Activated T-cell treated with anti-CD3 and anti-CD28 coated beads, Interleukin-2, amount 50 U/mL, for 24 hours (primary cell): ENCODE measurements at regions not wholly inside any gene's neighbourhood (a gene's known extent, or its start where the extent isn't known, plus 50 kb on each side); places are given as distances from the start of the nearest gene placed in this dataset.

Source experiments
- DNase-seq: peaks from one replicate; pipeline ENCODE4 v3.0.0-alpha.2; 2020
- H3K27ac Mint-ChIP-seq: 2 replicates; pipeline ENCODE4 v1.8.0; 2020; ENCODE audit warnings: mild to moderate bottlenecking, mixed read lengths
- H3K27me3 Mint-ChIP-seq: 2 replicates; pipeline ENCODE4 v1.8.0; 2020; ENCODE audit warnings: mixed read lengths
- H3K36me3 Mint-ChIP-seq: 2 replicates; pipeline ENCODE4 v1.8.0; 2020; ENCODE audit warnings: low read depth, mixed read lengths
- H3K4me1 Mint-ChIP-seq: 2 replicates; pipeline ENCODE4 v1.8.0; 2020; ENCODE audit warnings: low read depth, mixed read lengths
- H3K4me3 Mint-ChIP-seq: 2 replicates; pipeline ENCODE4 v1.8.0; 2020; ENCODE audit warnings: mild to moderate bottlenecking, moderate library complexity, mixed read lengths
- H3K9me3 Mint-ChIP-seq: 2 replicates; pipeline ENCODE4 v1.8.0; 2020; ENCODE audit warnings: mixed read lengths

DNA sequence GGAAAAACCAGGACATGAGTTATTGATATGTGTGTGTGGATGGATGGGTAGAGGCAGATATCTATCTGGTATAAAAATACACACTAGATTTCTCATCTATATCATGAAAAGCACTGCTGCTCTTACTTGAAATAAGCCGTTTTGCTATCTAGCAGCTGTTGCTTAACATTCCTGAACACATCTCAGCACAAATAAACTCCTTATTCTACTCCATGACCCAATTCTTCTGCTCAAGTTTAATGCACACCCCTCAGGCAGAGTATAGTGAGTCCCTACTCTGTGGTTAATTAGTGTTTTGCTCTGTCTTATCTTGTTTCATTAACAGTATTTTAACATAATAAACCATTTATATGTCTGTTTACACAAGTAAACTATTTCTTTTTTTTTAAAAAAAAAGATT, 134.2 kb downstream of the CBLN2 start:
- no peak for DNase-seq
- Mint-ChIP-seq H3K36me3 (no peaks in the 10 kb centered on the region), H3K27ac (no peak overlapping the region), H3K27me3 (no peaks in the 10 kb centered on the region), H3K9me3 (peaks cover 7% of the 10 kb centered on the region), H3K4me3 (no peak overlapping the region), H3K4me1 (no peaks in the 10 kb centered on the region)

- Mint-ChIP-seq H3K36me3 (no peaks in the 10 kb centered on the region), H3K27ac (no peak overlapping the region), H3K4me3 (no peak overlapping the region), H3K4me1 (no peaks in the 10 kb centered on the region), H3K27me3 (no peaks in the 10 kb centered on the region), H3K9me3 (peaks cover 7% of the 10 kb centered on the region)
- DNase-seq, result no peak
Measured at GRCh38 chr18:72407048-72407447, 137.1 kb downstream of the CBLN2 start.

- H3K36me3 Mint-ChIP-seq, result no peaks in the 10 kb centered on the region
- no peak overlapping the region for H3K4me3 Mint-ChIP-seq
- H3K27me3 Mint-ChIP-seq, result no peaks in the 10 kb centered on the region
- no peaks in the 10 kb centered on the region for H3K4me1 Mint-ChIP-seq
- peaks cover 13% of the 10 kb centered on the region for H3K9me3 Mint-ChIP-seq
- H3K27ac Mint-ChIP-seq, result no peak overlapping the region
- DNase-seq, result no peak
Measured at GRCh38 chr18:72391951-72392350, 152.2 kb downstream of the CBLN2 start.

DNA sequence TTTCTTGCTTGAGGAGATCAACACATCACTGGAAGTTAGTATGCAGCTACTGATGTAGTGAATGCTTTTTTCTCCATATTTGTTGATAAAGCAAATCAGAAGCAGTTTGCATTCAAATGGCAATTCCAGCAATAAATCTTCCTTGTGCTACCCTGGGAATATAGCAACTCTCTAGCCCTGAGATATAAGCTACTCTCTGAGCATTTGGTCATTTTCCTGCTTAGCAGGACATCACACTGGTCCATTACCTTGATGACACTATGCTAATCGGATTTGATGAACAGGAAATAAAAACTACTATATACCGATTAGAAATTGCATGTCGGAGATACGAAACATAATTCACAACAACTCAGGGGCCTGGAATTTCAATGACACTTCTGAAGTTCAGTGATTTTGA, 152.7 kb downstream of the CBLN2 start:
- peaks cover 13% of the 10 kb centered on the region for H3K9me3 Mint-ChIP-seq
- H3K27ac Mint-ChIP-seq, result no peak overlapping the region
- H3K27me3 Mint-ChIP-seq, result no peaks in the 10 kb centered on the region
- H3K4me1 Mint-ChIP-seq, result no peaks in the 10 kb centered on the region
- H3K4me3 Mint-ChIP-seq, result no peak overlapping the region
- no peak for DNase-seq
- H3K36me3 Mint-ChIP-seq, result no peaks in the 10 kb centered on the region

DNA sequence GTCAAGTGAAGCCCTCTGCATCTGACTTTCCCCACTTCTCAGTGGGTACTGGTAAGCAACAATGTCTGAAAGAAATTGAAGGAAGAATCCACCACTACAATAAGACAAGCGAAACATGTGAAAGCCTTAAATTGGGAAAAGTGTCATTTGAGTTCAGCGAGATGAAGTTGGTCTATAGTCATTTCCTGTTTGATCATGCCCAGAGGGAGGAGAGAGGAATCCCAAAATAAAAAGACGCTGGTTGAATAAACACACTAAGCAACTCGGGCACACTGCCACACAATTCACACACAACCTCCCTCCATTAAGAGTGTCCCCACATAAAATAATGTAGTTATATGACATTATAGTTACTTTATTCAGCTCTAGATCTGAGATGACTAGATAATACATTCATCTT, 166.1 kb downstream of the CBLN2 start:
- no peak for DNase-seq
- H3K27ac Mint-ChIP-seq, result no peak overlapping the region
- peaks cover 6% of the 10 kb centered on the region for H3K9me3 Mint-ChIP-seq
- no peaks in the 10 kb centered on the region for H3K4me1 Mint-ChIP-seq
- no peaks in the 10 kb centered on the region for H3K27me3 Mint-ChIP-seq
- H3K4me3 Mint-ChIP-seq, result no peak overlapping the region
- no peaks in the 10 kb centered on the region for H3K36me3 Mint-ChIP-seq

DNA sequence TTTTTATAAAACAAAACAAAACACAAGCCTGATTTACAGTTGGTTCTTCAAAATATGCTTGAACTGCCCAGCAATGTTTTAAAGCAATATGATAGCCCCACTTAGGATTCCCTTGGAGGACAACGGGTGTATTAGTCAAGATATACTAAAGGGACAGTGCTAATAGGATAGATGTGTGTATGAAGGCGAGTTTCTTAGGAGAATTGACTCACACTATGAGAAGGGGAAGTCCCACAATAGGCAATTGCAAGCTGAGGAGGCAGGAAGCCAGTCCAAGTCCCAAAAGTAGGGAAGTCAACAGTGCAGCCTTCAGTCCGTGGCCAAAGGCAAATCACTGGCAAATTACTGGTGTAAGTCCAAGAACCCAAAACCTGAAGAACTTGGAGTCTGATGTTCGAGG, 167.9 kb downstream of the CBLN2 start:
- Mint-ChIP-seq H3K4me1 (no peaks in the 10 kb centered on the region), H3K36me3 (no peaks in the 10 kb centered on the region), H3K27ac (no peak overlapping the region), H3K4me3 (no peak overlapping the region), H3K27me3 (no peaks in the 10 kb centered on the region), H3K9me3 (peaks cover 6% of the 10 kb centered on the region)
- DNase-seq, result no peak

- H3K4me1 Mint-ChIP-seq, result no peaks in the 10 kb centered on the region
- no peak overlapping the region for H3K27ac Mint-ChIP-seq
- no peak for DNase-seq
- no peaks in the 10 kb centered on the region for H3K27me3 Mint-ChIP-seq
- peaks cover 6% of the 10 kb centered on the region for H3K9me3 Mint-ChIP-seq
- no peak overlapping the region for H3K4me3 Mint-ChIP-seq
- no peaks in the 10 kb centered on the region for H3K36me3 Mint-ChIP-seq
Measured at GRCh38 chr18:72375618-72376017, 168.5 kb downstream of the CBLN2 start.

- Mint-ChIP-seq H3K27ac (no peak overlapping the region), H3K36me3 (no peaks in the 10 kb centered on the region), H3K27me3 (no peaks in the 10 kb centered on the region), H3K4me1 (no peaks in the 10 kb centered on the region), H3K9me3 (peaks cover 8% of the 10 kb centered on the region), H3K4me3 (no peak overlapping the region)
- DNase-seq, result no peak
Measured at GRCh38 chr18:72372076-72372475, 172.1 kb downstream of the CBLN2 start.

DNA sequence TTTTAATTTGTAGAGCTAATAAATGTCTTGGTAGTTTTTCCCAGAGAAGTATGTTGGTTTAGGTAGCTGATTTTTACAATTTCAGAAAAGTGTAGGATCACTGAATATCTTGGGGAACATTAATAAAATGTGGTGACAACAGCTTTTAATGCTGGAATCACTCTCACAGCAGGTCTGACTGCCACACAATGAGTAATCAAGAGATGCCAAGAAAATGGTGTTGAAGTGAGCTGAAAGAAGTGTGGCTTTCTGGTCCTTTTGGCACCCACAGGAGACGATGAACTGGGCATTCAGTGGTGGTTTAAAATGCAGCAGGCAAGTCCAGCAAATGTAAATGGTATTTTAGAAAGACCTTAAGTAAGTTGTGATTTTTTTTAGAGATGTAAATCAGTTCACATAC, 175.8 kb downstream of the CBLN2 start:
- peaks cover 8% of the 10 kb centered on the region for H3K9me3 Mint-ChIP-seq
- no peaks in the 10 kb centered on the region for H3K27me3 Mint-ChIP-seq
- no peak overlapping the region for H3K4me3 Mint-ChIP-seq
- no peak overlapping the region for H3K27ac Mint-ChIP-seq
- H3K36me3 Mint-ChIP-seq, result no peaks in the 10 kb centered on the region
- H3K4me1 Mint-ChIP-seq, result no peaks in the 10 kb centered on the region
- no peak for DNase-seq

DNA sequence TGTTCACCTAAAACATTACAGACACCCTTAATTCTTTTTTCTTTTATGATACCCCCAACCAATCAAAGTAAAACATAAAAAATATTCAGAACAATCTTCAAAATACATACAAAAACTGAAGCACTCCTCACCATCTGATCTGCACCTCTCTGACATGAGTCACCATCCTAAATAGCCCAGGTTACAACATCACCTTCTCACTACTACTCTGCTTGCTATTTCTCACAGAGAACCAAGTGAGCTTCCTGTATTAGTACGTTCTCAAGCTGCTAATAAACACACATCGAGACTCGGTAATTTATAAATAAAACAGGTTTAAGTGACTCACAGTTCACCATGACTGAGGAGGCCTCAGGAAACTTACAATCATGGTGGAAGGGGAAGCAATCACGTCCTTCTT, 183.5 kb downstream of the CBLN2 start:
- Mint-ChIP-seq H3K27me3 (no peaks in the 10 kb centered on the region), H3K27ac (no peak overlapping the region), H3K36me3 (no peaks in the 10 kb centered on the region), H3K4me3 (no peak overlapping the region), H3K9me3 (peaks cover 5% of the 10 kb centered on the region), H3K4me1 (no peaks in the 10 kb centered on the region)
- no peak for DNase-seq

GRCh38 chr18:72342933-72343332, 201.2 kb downstream of the CBLN2 start:
- no peak overlapping the region for H3K4me3 Mint-ChIP-seq
- H3K27ac Mint-ChIP-seq, result no peak overlapping the region
- H3K36me3 Mint-ChIP-seq, result no peaks in the 10 kb centered on the region
- no peak for DNase-seq
- no peaks in the 10 kb centered on the region for H3K27me3 Mint-ChIP-seq
- H3K4me1 Mint-ChIP-seq, result no peaks in the 10 kb centered on the region
- H3K9me3 Mint-ChIP-seq, result peaks cover 2% of the 10 kb centered on the region

DNA sequence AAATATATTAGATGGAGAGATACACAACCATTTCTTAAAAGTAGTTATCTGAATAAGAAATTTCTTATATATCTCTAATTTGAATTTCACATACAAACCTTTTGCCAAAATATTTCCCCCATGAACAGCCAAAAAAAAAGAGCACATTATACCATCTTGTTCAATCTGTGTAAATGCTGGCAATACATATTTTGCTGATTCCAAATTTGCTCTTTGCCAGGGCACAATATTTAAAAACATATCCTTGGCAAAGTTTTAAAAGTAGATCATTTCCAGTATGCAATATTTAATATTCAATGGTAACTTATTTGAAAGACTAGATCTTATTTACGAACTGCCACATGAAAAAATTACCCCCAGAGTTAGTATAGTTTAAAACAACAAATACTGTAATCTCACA, 204.2 kb downstream of the CBLN2 start:
- DNase-seq, result no peak
- Mint-ChIP-seq H3K36me3 (no peaks in the 10 kb centered on the region), H3K27me3 (no peaks in the 10 kb centered on the region), H3K4me1 (no peaks in the 10 kb centered on the region), H3K27ac (no peak overlapping the region), H3K4me3 (no peak overlapping the region), H3K9me3 (peaks cover 2% of the 10 kb centered on the region)

GRCh38 chr18:72336786-72337185, 207.4 kb downstream of the CBLN2 start:
- Mint-ChIP-seq H3K27ac (no peak overlapping the region), H3K4me3 (no peak overlapping the region), H3K27me3 (no peaks in the 10 kb centered on the region), H3K9me3 (no peaks in the 10 kb centered on the region), H3K36me3 (no peaks in the 10 kb centered on the region), H3K4me1 (no peaks in the 10 kb centered on the region)
- DNase-seq, result no peak

DNA sequence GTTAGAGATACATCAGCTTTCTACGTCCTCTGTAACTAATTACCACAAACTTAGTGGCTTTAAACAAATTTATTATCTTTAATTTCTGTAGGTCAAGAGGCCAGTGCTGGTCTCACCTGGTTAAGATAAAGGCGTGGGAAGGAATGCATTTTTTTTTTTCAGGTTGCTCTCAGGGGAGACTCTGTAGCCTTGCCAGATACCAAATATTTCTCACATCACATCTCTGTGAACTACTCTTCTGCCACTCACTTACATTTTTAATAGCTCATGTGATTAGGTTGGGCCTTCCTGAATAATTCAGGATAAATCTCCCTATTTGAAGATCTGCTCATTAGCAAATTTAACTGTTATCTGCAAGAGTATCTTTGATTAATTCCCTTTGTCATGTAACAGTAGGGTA, 214.6 kb downstream of the CBLN2 start:
- H3K27ac Mint-ChIP-seq, result no peak overlapping the region
- no peaks in the 10 kb centered on the region for H3K4me1 Mint-ChIP-seq
- H3K9me3 Mint-ChIP-seq, result peaks cover 2% of the 10 kb centered on the region
- H3K4me3 Mint-ChIP-seq, result no peak overlapping the region
- H3K27me3 Mint-ChIP-seq, result no peaks in the 10 kb centered on the region
- no peak for DNase-seq
- H3K36me3 Mint-ChIP-seq, result no peaks in the 10 kb centered on the region

DNA sequence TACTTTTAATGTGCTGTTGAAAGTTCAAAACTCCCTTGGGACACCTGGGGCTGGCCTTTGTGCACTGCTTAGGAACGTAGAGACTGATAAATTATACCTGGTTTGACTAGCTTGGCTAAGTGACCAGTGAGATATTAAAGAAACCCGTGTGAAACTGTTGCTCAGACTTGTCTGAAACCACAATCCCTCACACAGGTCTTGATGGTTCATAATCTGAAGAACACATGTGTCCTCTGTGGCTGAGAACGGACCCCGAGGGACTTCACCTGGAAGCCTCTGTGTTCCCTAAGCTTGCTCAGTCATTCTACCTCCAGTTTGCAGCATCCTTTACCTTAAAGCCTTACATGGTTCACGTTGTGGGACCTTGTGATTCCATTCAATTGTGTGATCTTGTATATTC, 218.8 kb downstream of the CBLN2 start:
- peaks cover 2% of the 10 kb centered on the region for H3K9me3 Mint-ChIP-seq
- DNase-seq, result no peak
- no peaks in the 10 kb centered on the region for H3K27me3 Mint-ChIP-seq
- H3K4me3 Mint-ChIP-seq, result no peak overlapping the region
- H3K27ac Mint-ChIP-seq, result no peak overlapping the region
- no peaks in the 10 kb centered on the region for H3K4me1 Mint-ChIP-seq
- no peaks in the 10 kb centered on the region for H3K36me3 Mint-ChIP-seq

- Mint-ChIP-seq H3K27ac (no peak overlapping the region), H3K4me1 (no peaks in the 10 kb centered on the region), H3K36me3 (no peaks in the 10 kb centered on the region), H3K4me3 (no peak overlapping the region), H3K27me3 (no peaks in the 10 kb centered on the region), H3K9me3 (peaks cover 1% of the 10 kb centered on the region)
- DNase-seq, result no peak
Measured at GRCh38 chr18:72324677-72325076, 219.5 kb downstream of the CBLN2 start.
